HFFc6 (cell line): ENCODE measurements at regions not wholly inside any gene's neighbourhood (a gene's known extent, or its start where the extent isn't known, plus 50 kb on each side); places are given as distances from the start of the nearest gene placed in this dataset.

Experiments used
- DNase-seq: peaks from one replicate; pipeline ENCODE4 v3.0.0-alpha.2; 2018
- H3K27ac Mint-ChIP-seq: 2 replicates; pipeline ENCODE4 v1.8.0; 2020; ENCODE audit warnings: mild to moderate bottlenecking, mixed read lengths
- H3K27me3 Mint-ChIP-seq: 2 replicates; pipeline ENCODE4 v1.8.0; 2021; ENCODE audit warnings: mild to moderate bottlenecking, moderate library complexity, mixed read lengths; ENCODE audit not compliant: insufficient read depth
- H3K36me3 Mint-ChIP-seq: 2 replicates; pipeline ENCODE4 v1.8.0; 2021; ENCODE audit warnings: low read depth, mixed read lengths
- H3K4me1 Mint-ChIP-seq: 2 replicates; pipeline ENCODE4 v1.8.0; 2020; ENCODE audit warnings: low read depth, mixed read lengths
- H3K4me3 Mint-ChIP-seq: 2 replicates; pipeline ENCODE4 v1.8.0; 2020; ENCODE audit warnings: mild to moderate bottlenecking, moderate library complexity, mixed read lengths
- H3K9me3 Mint-ChIP-seq: 2 replicates; pipeline ENCODE4 v1.8.0; 2020; ENCODE audit warnings: mild to moderate bottlenecking, mixed read lengths
- TF ChIP-seq, protein P1 (sequence below): fragments of 200-600 bp; sonication (generic); IDR thresholded peaks from 2 replicates; pipeline ENCODE4 v1.5.0; 2021; ENCODE audit warnings: antibody characterized with exemption, mild to moderate bottlenecking

DNA sequence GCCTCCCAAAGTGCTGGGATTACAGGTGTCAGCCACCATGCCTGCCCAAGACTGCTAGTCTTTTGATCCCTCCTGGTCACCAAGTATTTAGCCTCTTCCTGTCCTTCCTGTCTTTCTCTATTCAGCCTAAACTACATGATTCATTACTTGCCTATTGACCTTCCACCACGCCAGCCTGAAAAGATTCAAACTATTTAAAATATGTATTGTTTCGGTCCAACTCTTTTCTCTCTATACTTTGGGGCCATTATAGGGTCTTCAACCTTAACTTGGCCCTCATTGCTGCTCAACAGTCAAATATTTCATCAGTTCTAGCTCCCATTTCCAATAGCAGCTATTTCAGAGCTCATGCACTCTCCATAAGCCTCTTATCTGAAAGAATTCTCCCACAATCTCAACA, 153.0 kb downstream of the TNFSF18 start:
- H3K4me3 Mint-ChIP-seq: peak overlapping the region; percentile 9
- TF ChIP-seq, protein P1, sequence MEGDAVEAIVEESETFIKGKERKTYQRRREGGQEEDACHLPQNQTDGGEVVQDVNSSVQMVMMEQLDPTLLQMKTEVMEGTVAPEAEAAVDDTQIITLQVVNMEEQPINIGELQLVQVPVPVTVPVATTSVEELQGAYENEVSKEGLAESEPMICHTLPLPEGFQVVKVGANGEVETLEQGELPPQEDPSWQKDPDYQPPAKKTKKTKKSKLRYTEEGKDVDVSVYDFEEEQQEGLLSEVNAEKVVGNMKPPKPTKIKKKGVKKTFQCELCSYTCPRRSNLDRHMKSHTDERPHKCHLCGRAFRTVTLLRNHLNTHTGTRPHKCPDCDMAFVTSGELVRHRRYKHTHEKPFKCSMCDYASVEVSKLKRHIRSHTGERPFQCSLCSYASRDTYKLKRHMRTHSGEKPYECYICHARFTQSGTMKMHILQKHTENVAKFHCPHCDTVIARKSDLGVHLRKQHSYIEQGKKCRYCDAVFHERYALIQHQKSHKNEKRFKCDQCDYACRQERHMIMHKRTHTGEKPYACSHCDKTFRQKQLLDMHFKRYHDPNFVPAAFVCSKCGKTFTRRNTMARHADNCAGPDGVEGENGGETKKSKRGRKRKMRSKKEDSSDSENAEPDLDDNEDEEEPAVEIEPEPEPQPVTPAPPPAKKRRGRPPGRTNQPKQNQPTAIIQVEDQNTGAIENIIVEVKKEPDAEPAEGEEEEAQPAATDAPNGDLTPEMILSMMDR: no peak
- peaks cover 99% of the 10 kb centered on the region for H3K4me1 Mint-ChIP-seq

DNA sequence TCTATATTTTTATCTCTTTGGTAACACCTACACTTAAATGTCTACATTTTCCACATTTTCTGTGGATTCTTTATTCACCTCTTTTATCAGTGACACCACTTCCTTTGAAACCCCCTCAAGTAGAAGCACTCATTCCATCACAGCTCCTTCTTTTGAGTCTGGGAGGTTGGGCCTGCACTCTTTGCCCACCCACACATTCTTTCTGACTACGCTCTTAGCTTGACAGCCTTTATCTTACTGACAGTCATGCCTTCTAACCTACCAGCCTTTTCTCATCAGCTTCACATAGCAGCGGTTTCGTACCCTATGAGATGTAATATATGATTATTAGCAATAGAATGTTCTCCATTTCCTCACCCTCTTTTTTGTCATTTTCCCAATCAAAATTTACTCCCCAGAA, 151.9 kb downstream of the TNFSF18 start:
- DNase-seq: no peak
- peaks cover 13% of the 10 kb centered on the region for H3K36me3 Mint-ChIP-seq
- H3K4me1 Mint-ChIP-seq: peaks cover 99% of the 10 kb centered on the region
- TF ChIP-seq, protein P1: no peak
- peak overlapping the region; percentile 79 for H3K27ac Mint-ChIP-seq
- no peaks in the 10 kb centered on the region; the same call in 1 of the 2 replicates for H3K27me3 Mint-ChIP-seq
- H3K9me3 Mint-ChIP-seq: no peaks in the 10 kb centered on the region
- H3K4me3 Mint-ChIP-seq: peak overlapping the region; percentile 20

More for the DNA sequence above, 153.0 kb downstream of the TNFSF18 start:
- Mint-ChIP-seq H3K36me3 (peaks cover 13% of the 10 kb centered on the region), H3K27me3 (no peaks in the 10 kb centered on the region; the same call in 1 of the 2 replicates), H3K9me3 (no peaks in the 10 kb centered on the region), H3K27ac (peak overlapping the region; percentile 70)
- DNase-seq: no peak

DNA sequence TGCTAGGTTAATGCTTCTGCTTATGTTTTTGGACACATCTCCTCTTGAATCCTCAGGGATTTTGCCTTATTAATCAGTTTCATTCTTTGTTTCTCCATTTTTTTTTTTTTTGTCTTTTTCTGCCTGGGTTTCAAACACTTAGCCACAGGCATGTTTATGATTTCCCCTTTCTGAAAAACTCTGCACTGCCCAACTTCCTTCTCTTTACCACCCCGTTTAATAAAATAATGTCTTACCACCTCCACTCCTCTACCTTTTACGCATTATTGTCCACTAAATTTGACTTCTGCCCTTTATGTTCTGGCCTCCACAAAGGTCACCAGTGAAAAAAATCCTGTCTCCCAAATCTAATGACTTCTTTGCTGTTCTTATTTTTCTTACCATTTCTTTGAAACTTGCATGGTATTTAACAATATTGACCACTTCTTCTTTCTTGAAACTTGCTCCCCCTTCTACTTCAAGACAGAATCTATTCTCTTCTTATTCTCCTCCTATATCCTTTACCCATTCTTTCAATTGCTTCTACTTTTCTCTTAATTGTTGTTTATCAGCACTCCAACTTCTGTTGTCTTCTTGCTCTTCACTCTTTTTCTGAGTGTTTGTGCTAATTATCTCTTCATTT, 150.3 kb downstream of the TNFSF18 start:
- Mint-ChIP-seq H3K27me3 (no peaks in the 10 kb centered on the region; the same call in 1 of the 2 replicates), H3K4me3 (no peak overlapping the region), H3K9me3 (no peaks in the 10 kb centered on the region), H3K27ac (peak overlapping the region; percentile 29), H3K36me3 (peaks cover 13% of the 10 kb centered on the region), H3K4me1 (peaks cover 99% of the 10 kb centered on the region)
- TF ChIP-seq, protein P1: no peak
- no peak for DNase-seq

DNA sequence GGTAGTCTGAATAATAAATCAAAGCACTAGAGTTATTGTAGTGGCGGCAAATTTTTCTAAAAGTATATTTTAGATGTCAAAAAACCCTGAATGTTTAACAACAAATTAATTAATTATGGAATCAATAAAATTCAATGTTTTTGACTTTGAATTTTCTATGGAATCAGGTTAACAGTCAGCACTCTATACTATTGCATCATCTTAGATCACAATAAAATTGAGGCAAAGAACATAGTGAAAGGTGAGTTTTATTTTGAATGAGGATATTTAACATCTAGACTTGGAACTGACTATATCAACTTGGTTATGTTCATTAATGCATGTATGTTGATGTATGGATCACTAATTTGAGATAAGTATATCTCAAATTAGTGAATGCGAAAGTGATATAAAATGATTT, 148.5 kb downstream of the TNFSF18 start:
- peaks cover 99% of the 10 kb centered on the region for H3K4me1 Mint-ChIP-seq
- no peak overlapping the region for H3K4me3 Mint-ChIP-seq
- peak overlapping the region; percentile 86 for H3K27ac Mint-ChIP-seq
- no peak for DNase-seq
- peaks cover 13% of the 10 kb centered on the region for H3K36me3 Mint-ChIP-seq
- TF ChIP-seq, protein P1: no peak
- no peaks in the 10 kb centered on the region for H3K9me3 Mint-ChIP-seq
- no peaks in the 10 kb centered on the region; the same call in 1 of the 2 replicates for H3K27me3 Mint-ChIP-seq

- Mint-ChIP-seq H3K4me1 (peaks cover 99% of the 10 kb centered on the region), H3K27me3 (no peaks in the 10 kb centered on the region; the same call in 1 of the 2 replicates), H3K36me3 (peaks cover 14% of the 10 kb centered on the region), H3K9me3 (peaks cover under 1% of the 10 kb centered on the region), H3K27ac (peak overlapping the region; percentile 86), H3K4me3 (0 out of 2 replicates have a peak overlapping the region, but pooled peaks have one; percentile 43)
- TF ChIP-seq, protein P1: no peak
- peak; percentile 92 for DNase-seq
Measured at GRCh38 chr1:172902861-172903381, 147.8 kb downstream of the TNFSF18 start.
